GM23338 (cell line): ENCODE measurements at regions not wholly inside any gene's neighbourhood (a gene's known extent, or its start where the extent isn't known, plus 50 kb on each side); places are given as distances from the start of the nearest gene placed in this dataset.

ENCODE experiments used
- CREB1 ChIP-seq: fragments of 250-450 bp; sonication (Bioruptor Pico); IDR thresholded peaks from 2 replicates; pipeline ENCODE4 v1.5.0; 2020; ENCODE audit warnings: low read depth, mild to moderate bottlenecking, moderate library complexity
- EZH2 ChIP-seq: fragments of 200-600 bp; sonication (generic); IDR thresholded peaks from one replicate; pipeline ENCODE4 v1.8.0; 2017; ENCODE audit warnings: antibody characterized with exemption, mild to moderate bottlenecking, low read depth; ENCODE audit not compliant: unreplicated experiment
- NANOG ChIP-seq: IDR thresholded peaks from 2 replicates; pipeline ENCODE4 v1.6.1; 2016; ENCODE audit warnings: antibody characterized with exemption, borderline replicate concordance
- POLR2AphosphoS5 ChIP-seq: IDR thresholded peaks from 2 replicates; pipeline ENCODE4 v1.6.1; 2016; ENCODE audit warnings: antibody characterized with exemption, low read depth
- ZNF331 ChIP-seq: fragments of 250-450 bp; sonication (Bioruptor Pico); IDR thresholded peaks from 2 replicates; pipeline ENCODE4 v1.5.0; 2020; ENCODE audit warnings: low read depth, mild to moderate bottlenecking, moderate library complexity
- TF ChIP-seq, protein P1 (sequence below), 2 experiments: fragments of 200-600 bp in 1 of 2; sonication (generic) in 1 of 2; conservative IDR thresholded peaks; 2 replicates each; pipeline versions ENCODE4 v1.5.1 to v1.6.1; 2016 to 2017; ENCODE audit warnings: antibody characterized with exemption in 2 of 2, low read depth in 2 of 2, mild to moderate bottlenecking in 2 of 2, moderate library complexity in 1 of 2
- TF ChIP-seq, protein P2 (sequence below): IDR thresholded peaks from one replicate; pipeline ENCODE4 v1.6.1; 2018; ENCODE audit warnings: antibody characterized with exemption; ENCODE audit not compliant: unreplicated experiment

DNA sequence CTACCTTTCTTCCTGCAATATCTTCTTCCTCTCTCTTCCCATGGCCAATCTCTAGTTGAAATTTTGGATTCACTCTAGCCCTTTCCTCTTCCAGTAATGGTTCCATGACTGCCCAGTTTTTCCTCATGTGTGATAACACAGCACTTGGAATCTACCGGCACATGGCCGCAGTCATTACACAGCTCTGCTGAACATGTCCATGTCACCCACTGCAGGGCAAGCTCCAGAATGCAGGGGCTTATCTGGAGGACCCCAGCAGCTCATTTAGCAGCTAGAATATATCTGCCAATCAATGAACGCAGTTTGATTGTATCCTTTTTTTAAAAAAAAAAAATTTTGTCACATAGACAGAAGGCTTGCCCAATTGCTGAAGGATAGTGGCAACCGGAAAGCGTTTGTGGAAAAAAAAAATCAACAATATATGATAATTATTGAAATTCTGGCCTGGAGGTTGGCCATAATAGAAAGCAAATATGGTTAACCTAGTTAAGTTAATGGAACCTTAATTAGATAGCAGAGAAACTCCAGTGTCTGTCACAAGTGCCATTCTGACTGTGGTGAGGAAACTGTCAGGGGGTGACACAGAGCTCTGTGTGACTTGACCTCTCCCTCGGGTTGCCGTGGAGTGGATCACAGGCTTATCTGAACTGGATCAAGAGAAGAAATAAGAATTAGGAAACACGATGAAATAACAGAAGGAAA is 426.7 kb downstream of the LIG4 start:
- TF ChIP-seq, protein P1, sequence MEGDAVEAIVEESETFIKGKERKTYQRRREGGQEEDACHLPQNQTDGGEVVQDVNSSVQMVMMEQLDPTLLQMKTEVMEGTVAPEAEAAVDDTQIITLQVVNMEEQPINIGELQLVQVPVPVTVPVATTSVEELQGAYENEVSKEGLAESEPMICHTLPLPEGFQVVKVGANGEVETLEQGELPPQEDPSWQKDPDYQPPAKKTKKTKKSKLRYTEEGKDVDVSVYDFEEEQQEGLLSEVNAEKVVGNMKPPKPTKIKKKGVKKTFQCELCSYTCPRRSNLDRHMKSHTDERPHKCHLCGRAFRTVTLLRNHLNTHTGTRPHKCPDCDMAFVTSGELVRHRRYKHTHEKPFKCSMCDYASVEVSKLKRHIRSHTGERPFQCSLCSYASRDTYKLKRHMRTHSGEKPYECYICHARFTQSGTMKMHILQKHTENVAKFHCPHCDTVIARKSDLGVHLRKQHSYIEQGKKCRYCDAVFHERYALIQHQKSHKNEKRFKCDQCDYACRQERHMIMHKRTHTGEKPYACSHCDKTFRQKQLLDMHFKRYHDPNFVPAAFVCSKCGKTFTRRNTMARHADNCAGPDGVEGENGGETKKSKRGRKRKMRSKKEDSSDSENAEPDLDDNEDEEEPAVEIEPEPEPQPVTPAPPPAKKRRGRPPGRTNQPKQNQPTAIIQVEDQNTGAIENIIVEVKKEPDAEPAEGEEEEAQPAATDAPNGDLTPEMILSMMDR (conservative IDR thresholded peaks at IDR 0.05; ENCODE audit: low read depth in 2 of 2), result no peak
- TF ChIP-seq, protein P2, sequence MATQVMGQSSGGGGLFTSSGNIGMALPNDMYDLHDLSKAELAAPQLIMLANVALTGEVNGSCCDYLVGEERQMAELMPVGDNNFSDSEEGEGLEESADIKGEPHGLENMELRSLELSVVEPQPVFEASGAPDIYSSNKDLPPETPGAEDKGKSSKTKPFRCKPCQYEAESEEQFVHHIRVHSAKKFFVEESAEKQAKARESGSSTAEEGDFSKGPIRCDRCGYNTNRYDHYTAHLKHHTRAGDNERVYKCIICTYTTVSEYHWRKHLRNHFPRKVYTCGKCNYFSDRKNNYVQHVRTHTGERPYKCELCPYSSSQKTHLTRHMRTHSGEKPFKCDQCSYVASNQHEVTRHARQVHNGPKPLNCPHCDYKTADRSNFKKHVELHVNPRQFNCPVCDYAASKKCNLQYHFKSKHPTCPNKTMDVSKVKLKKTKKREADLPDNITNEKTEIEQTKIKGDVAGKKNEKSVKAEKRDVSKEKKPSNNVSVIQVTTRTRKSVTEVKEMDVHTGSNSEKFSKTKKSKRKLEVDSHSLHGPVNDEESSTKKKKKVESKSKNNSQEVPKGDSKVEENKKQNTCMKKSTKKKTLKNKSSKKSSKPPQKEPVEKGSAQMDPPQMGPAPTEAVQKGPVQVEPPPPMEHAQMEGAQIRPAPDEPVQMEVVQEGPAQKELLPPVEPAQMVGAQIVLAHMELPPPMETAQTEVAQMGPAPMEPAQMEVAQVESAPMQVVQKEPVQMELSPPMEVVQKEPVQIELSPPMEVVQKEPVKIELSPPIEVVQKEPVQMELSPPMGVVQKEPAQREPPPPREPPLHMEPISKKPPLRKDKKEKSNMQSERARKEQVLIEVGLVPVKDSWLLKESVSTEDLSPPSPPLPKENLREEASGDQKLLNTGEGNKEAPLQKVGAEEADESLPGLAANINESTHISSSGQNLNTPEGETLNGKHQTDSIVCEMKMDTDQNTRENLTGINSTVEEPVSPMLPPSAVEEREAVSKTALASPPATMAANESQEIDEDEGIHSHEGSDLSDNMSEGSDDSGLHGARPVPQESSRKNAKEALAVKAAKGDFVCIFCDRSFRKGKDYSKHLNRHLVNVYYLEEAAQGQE, result no peak
- no peak for TF ChIP-seq CREB1
- TF ChIP-seq NANOG, result no peak
- no peak for TF ChIP-seq POLR2AphosphoS5
- no peak for TF ChIP-seq EZH2
- no peak for TF ChIP-seq ZNF331 (CRISPR knock-in tag)
